Fibroblast of mammary gland (primary cell): ENCODE measurements at regions not wholly inside any gene's neighbourhood (a gene's known extent, or its start where the extent isn't known, plus 50 kb on each side); places are given as distances from the start of the nearest gene placed in this dataset.
"Not testable (repeated sequence)": the region's sequence is repeated elsewhere in the genome, so short reads cannot be mapped to it uniquely, and the experiment has no call there.

Experiments used
- DNase-seq: peaks from one replicate; pipeline ENCODE4 v3.0.0-alpha.2; 2010; ENCODE audit warnings: low read depth
- H3K4me3 ChIP-seq: 2 replicates; pipeline ENCODE4 v1.5.1; 2011; ENCODE audit warnings: low read depth, mild to moderate bottlenecking, low read length, moderate library complexity; ENCODE audit not compliant: control insufficient read depth
- CTCF ChIP-seq: conservative IDR thresholded peaks from 2 replicates; pipeline ENCODE4 v1.5.1; 2011; ENCODE audit warnings: low read depth, low read length, inconsistent platforms; ENCODE audit not compliant: control insufficient read depth, insufficient read depth

GRCh38 chr5:162274679-162275078 is 207.1 kb downstream of the GABRG2 start:
- no peak for DNase-seq
- H3K4me3 ChIP-seq: no peak overlapping the region
- no peak for TF ChIP-seq CTCF

GRCh38 chr5:162275387-162275786 is 207.8 kb downstream of the GABRG2 start:
- not testable (repeated sequence) for H3K4me3 ChIP-seq, DNase-seq

- TF ChIP-seq CTCF: no peak
- DNase-seq: no peak
- no peak overlapping the region for H3K4me3 ChIP-seq
Observed at GRCh38 chr5:162282191-162282590, 214.6 kb downstream of the GABRG2 start.

GRCh38 chr5:162283609-162284008 is 216.0 kb downstream of the GABRG2 start:
- H3K4me3 ChIP-seq: no peak overlapping the region
- DNase-seq: no peak
- no peak for TF ChIP-seq CTCF

- H3K4me3 ChIP-seq: no peak overlapping the region
- DNase-seq: no peak
Observed at GRCh38 chr5:162288647-162289296, 221.2 kb downstream of the GABRG2 start.

GRCh38 chr5:162289489-162289888 is 221.9 kb downstream of the GABRG2 start:
- TF ChIP-seq CTCF: no peak
- no peak for DNase-seq

More at GRCh38 chr5:162288647-162289296, 221.2 kb downstream of the GABRG2 start:
- no peak for TF ChIP-seq CTCF

GRCh38 chr5:162299793-162300192 is 232.2 kb downstream of the GABRG2 start:
- no peak overlapping the region for H3K4me3 ChIP-seq
- TF ChIP-seq CTCF: no peak
- DNase-seq: no peak

More at GRCh38 chr5:162289489-162289888, 221.9 kb downstream of the GABRG2 start:
- H3K4me3 ChIP-seq: no peak overlapping the region
